Caco-2 (cell line): ENCODE measurements at regions not wholly inside any gene's neighbourhood (a gene's known extent, or its start where the extent isn't known, plus 50 kb on each side); places are given as distances from the start of the nearest gene placed in this dataset.

Source experiments
- BruUV-seq: library from RNA; stranded (reverse); fragments of 400-500 nt; replicated peaks from 2 replicates; lab custom pipeline; 2021; lab: Mats Ljungman, UMichigan
- CTCF ChIA-PET: fragments of 300-600 bp; sonication (Branson Sonifier 250); formaldehyde crosslinking; loops from one replicate; lab custom pipeline; 2022; ENCODE audit warnings: antibody characterized with exemption; lab: Charles Lee
- POLR2A ChIA-PET: fragments of 300-600 bp; sonication (Branson Sonifier 250); formaldehyde crosslinking; loops from one replicate; lab custom pipeline; 2022; ENCODE audit warnings: antibody characterized with exemption; lab: Charles Lee
- DNase-seq, 2 experiments: peaks; one replicate each; pipeline versions ENCODE4 v3.0.0 to v3.0.0-alpha.2; 2020 to 2022
- H3K27me3 ChIP-seq: replicated peaks from 2 replicates; pipeline ENCODE4 v1.6.0; 2011; ENCODE audit warnings: low read length; ENCODE audit not compliant: control insufficient read depth, insufficient read depth
- H3K36me3 ChIP-seq: 2 replicates; pipeline ENCODE4 v1.5.1; 2011; ENCODE audit warnings: low read length; ENCODE audit not compliant: control insufficient read depth, insufficient read depth
- H3K4me1 ChIP-seq: fragments of 250-450 bp; sonication (Bioruptor Pico); 2 replicates; pipeline ENCODE4 v1.5.1; 2020; ENCODE audit warnings: mild to moderate bottlenecking
- H3K4me3 ChIP-seq: 2 replicates; pipeline ENCODE4 v1.5.1; 2011; ENCODE audit warnings: low read depth, mild to moderate bottlenecking, control low read depth, low read length
- H3K9me3 ChIP-seq: fragments of 250-450 bp; sonication (Bioruptor Pico); 2 replicates; pipeline ENCODE4 v1.5.1; 2020; ENCODE audit warnings: mild to moderate bottlenecking, moderate library complexity
- H3K27ac Mint-ChIP-seq: one replicate; pipeline ENCODE4 v1.8.0; 2022; ENCODE audit warnings: mixed read lengths; ENCODE audit not compliant: unreplicated experiment
- H3K27me3 Mint-ChIP-seq: one replicate; pipeline ENCODE4 v1.8.0; 2022; ENCODE audit warnings: mixed read lengths; ENCODE audit not compliant: insufficient read depth, unreplicated experiment
- H3K36me3 Mint-ChIP-seq: one replicate; pipeline ENCODE4 v1.8.0; 2022; ENCODE audit warnings: mild to moderate bottlenecking, mixed read lengths; ENCODE audit not compliant: insufficient read depth, unreplicated experiment
- H3K4me1 Mint-ChIP-seq: one replicate; pipeline ENCODE4 v1.8.0; 2022; ENCODE audit warnings: low read depth, mixed read lengths; ENCODE audit not compliant: unreplicated experiment
- H3K4me3 Mint-ChIP-seq: one replicate; pipeline ENCODE4 v1.8.0; 2022; ENCODE audit warnings: mild to moderate bottlenecking, moderate library complexity, mixed read lengths; ENCODE audit not compliant: unreplicated experiment
- H3K9me3 Mint-ChIP-seq: one replicate; pipeline ENCODE4 v1.8.0; 2022; ENCODE audit warnings: mixed read lengths; ENCODE audit not compliant: unreplicated experiment
- intact Hi-C: fragments of 100-400 bp; cut with micrococcal nuclease; formaldehyde crosslinking; loops from one replicate; pipeline ENCODE4 v1.10.0; 2022; ENCODE audit not compliant: unreplicated experiment
- TF ChIP-seq, protein P1 (sequence below), 2 experiments: fragments of 200-600 bp in 1 of 2; IDR thresholded peaks; 1 replicate in 1 of 2; 2 replicates in 1 of 2; pipeline versions ENCODE4 v1.5.1 to v1.8.0; 2011 to 2022; ENCODE audit warnings: antibody characterized with exemption in 1 of 2, control low read depth in 1 of 2, inconsistent platforms in 1 of 2, low read depth in 1 of 2, low read length in 1 of 2, mild to moderate bottlenecking in 1 of 2, moderate library complexity in 1 of 2; ENCODE audit not compliant: insufficient read depth in 1 of 2, severe bottlenecking in 1 of 2, unreplicated experiment in 1 of 2

DNA sequence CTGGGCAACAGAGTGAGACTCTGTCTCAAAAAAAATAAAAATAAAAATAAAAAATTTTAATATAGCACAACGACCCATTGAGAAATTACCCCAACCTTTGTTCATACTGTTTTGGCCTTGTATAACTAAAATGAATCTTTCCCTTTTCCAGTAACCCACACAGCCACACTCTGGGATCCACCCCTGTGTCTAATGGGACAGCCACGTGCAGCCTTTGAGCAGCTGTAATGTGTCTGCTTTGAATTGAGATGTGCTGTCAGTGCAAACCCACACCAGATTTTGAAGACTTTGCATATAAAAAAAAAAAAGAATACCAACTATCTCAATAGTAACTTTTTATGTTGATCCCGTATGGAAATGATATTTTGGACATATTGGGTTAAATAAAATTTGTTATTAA is 112.7 kb upstream of the UBL3 start:
- no peak for DNase-seq
- Mint-ChIP-seq H3K4me3 (no peak overlapping the region), H3K9me3 (peaks cover 8% of the 10 kb centered on the region), H3K4me1 (no peaks in the 10 kb centered on the region), H3K36me3 (no peaks in the 10 kb centered on the region), H3K27me3 (peaks cover 4% of the 10 kb centered on the region), H3K27ac (no peak overlapping the region)
- Histone ChIP-seq H3K27me3 (no peaks in the 10 kb centered on the region), H3K4me1 (no peaks in the 10 kb centered on the region), H3K36me3 (no peaks in the 10 kb centered on the region), H3K9me3 (peaks cover 6% of the 10 kb centered on the region; the same call in 1 of the 2 replicates), H3K4me3 (no peak overlapping the region)
- intact Hi-C loops = no loop called here
- BruUV-seq = no TSS peak
- CTCF ChIA-PET = no interaction called here
- POLR2A ChIA-PET = no interaction called here
- TF ChIP-seq, protein P1, sequence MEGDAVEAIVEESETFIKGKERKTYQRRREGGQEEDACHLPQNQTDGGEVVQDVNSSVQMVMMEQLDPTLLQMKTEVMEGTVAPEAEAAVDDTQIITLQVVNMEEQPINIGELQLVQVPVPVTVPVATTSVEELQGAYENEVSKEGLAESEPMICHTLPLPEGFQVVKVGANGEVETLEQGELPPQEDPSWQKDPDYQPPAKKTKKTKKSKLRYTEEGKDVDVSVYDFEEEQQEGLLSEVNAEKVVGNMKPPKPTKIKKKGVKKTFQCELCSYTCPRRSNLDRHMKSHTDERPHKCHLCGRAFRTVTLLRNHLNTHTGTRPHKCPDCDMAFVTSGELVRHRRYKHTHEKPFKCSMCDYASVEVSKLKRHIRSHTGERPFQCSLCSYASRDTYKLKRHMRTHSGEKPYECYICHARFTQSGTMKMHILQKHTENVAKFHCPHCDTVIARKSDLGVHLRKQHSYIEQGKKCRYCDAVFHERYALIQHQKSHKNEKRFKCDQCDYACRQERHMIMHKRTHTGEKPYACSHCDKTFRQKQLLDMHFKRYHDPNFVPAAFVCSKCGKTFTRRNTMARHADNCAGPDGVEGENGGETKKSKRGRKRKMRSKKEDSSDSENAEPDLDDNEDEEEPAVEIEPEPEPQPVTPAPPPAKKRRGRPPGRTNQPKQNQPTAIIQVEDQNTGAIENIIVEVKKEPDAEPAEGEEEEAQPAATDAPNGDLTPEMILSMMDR (IDR thresholded peaks at IDR 0.05; ENCODE audit: insufficient read depth in 1 of 2, low read depth in 1 of 2, low read length in 1 of 2, severe bottlenecking in 1 of 2, unreplicated experiment in 1 of 2) = no peak

DNA sequence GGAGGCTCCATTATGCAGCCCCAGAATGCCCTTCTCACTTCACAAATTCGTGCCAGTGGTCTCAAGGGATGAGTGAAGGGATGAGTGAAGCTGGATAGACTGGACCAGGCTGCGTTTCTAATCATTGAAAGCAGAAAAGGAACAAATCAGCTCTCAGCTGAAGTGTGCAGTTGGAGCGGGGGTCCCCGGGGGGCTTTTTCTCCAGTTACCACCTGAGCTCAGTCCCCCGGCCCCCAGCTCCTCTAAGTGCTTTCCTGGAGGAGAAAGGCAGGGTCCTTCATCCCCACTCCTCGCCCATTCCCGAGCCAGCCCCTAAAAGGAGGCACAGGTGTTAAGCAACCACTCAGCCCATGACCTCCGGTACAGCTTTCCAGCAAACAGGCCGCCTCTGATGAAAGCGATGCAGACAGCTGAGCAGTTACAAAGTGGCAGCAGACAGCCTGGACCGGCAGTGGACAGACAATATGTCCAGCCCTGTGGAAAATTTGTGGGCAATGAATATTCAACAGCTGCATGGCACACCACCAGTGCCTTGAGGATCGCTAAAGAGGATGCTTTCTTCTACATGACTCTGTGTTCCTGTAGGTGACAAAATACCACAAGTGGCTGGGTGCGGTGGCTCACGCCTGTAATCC is 110.7 kb upstream of the UBL3 start:
- Mint-ChIP-seq H3K36me3 (no peaks in the 10 kb centered on the region), H3K27me3 (no peaks in the 10 kb centered on the region), H3K4me3 (no peak overlapping the region), H3K9me3 (no peaks in the 10 kb centered on the region), H3K4me1 (no peaks in the 10 kb centered on the region), H3K27ac (no peak overlapping the region)
- no peak overlapping the region for H3K4me3 ChIP-seq
- TF ChIP-seq, protein P1 (IDR thresholded peaks at IDR 0.05; ENCODE audit: insufficient read depth in 1 of 2, low read depth in 1 of 2, low read length in 1 of 2, severe bottlenecking in 1 of 2, unreplicated experiment in 1 of 2) = no peak
- ChIA-PET POLR2A (no interaction called here), CTCF (no interaction called here)
- no TSS peak for BruUV-seq
- intact Hi-C loops = no loop called here
- no peaks in the 10 kb centered on the region for H3K9me3 ChIP-seq
- no peaks in the 10 kb centered on the region for H3K27me3 ChIP-seq
- DNase-seq = no peak
- no peaks in the 10 kb centered on the region for H3K36me3 ChIP-seq
- H3K4me1 ChIP-seq = no peaks in the 10 kb centered on the region

DNA sequence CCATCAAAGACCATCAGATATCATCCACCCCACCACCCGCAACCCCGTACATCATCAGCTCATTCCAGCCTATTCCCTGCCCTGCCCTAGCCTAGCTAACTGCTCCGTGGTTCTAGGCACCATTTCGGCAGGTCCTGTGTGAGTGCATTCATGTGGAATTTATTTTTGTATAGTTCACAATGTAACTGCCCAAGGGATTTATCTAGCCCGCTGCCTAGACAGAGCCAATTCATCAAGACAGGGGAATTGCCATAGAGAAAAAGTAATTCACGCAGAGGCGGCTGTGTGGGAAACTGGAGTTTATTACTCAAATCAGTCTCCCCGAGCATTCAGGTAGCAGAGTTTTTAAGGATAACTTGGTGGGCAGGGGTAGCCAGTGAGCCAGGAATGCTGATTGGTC is 109.2 kb upstream of the UBL3 start:
- POLR2A ChIA-PET = no interaction called here
- no peaks in the 10 kb centered on the region for H3K27me3 Mint-ChIP-seq
- TF ChIP-seq, protein P1 (IDR thresholded peaks at IDR 0.05; ENCODE audit: insufficient read depth in 1 of 2, low read depth in 1 of 2, low read length in 1 of 2, severe bottlenecking in 1 of 2, unreplicated experiment in 1 of 2) = no peak
- intact Hi-C loops = no loop called here
- H3K27ac Mint-ChIP-seq = no peak overlapping the region
- H3K36me3 Mint-ChIP-seq = no peaks in the 10 kb centered on the region
- Histone ChIP-seq H3K4me1 (no peaks in the 10 kb centered on the region), H3K4me3 (no peak overlapping the region), H3K9me3 (no peaks in the 10 kb centered on the region), H3K27me3 (no peaks in the 10 kb centered on the region), H3K36me3 (no peaks in the 10 kb centered on the region)
- CTCF ChIA-PET = no interaction called here
- no peaks in the 10 kb centered on the region for H3K9me3 Mint-ChIP-seq
- peaks cover 2% of the 10 kb centered on the region for H3K4me1 Mint-ChIP-seq
- H3K4me3 Mint-ChIP-seq = no peak overlapping the region
- DNase-seq = no peak
- no TSS peak for BruUV-seq
